AG10803 (cell line): ENCODE measurements at regions not wholly inside any gene's neighbourhood (a gene's known extent, or its start where the extent isn't known, plus 50 kb on each side); places are given as distances from the start of the nearest gene placed in this dataset.

Experiments used
- DNase-seq: peaks from one replicate; pipeline ENCODE4 v3.0.0; 2010; ENCODE audit warnings: low read depth
- H3K4me3 ChIP-seq: 2 replicates; pipeline ENCODE4 v1.5.1; 2011; ENCODE audit warnings: mild to moderate bottlenecking, low read length, control low read depth
- TF ChIP-seq, protein P1 (sequence below): conservative IDR thresholded peaks from 2 replicates; pipeline ENCODE4 v1.5.1; 2011; ENCODE audit warnings: mild to moderate bottlenecking, low read length, control low read depth, inconsistent platforms

DNA sequence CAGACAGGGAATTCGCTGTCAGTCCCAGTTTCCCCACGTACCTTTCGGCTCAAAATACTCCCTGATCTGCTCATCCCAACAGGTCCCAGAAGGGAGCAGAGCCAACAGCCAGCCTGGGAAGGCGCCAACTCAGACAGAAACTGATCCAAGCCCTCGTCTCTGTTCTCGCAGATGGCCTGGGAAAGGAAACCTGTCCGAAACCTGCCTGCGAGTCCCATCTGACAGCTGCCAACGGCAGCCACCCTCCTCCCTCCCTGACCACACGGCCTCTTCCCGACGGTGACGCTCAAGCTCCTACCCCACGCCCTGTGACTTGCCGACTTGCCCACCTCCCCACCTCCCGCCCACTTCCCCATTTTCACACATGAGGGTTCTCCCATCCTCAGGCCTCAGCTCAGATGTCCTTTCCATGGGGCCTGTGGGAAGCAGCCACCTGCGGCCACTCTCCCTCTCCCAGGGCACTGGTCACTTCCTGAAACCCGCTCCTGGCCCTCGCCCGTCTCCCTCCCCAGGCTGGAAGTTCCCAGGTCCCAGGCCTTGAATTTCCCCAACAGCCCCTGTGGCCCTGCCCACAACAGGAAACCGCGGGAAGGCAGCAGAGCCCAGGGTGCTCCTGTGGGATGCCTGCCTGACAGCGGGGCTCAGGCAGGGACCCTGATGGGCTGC is 60.9 kb upstream of the FBRSL1 start:
- DNase-seq: no peak
- no peak overlapping the region for H3K4me3 ChIP-seq

DNA sequence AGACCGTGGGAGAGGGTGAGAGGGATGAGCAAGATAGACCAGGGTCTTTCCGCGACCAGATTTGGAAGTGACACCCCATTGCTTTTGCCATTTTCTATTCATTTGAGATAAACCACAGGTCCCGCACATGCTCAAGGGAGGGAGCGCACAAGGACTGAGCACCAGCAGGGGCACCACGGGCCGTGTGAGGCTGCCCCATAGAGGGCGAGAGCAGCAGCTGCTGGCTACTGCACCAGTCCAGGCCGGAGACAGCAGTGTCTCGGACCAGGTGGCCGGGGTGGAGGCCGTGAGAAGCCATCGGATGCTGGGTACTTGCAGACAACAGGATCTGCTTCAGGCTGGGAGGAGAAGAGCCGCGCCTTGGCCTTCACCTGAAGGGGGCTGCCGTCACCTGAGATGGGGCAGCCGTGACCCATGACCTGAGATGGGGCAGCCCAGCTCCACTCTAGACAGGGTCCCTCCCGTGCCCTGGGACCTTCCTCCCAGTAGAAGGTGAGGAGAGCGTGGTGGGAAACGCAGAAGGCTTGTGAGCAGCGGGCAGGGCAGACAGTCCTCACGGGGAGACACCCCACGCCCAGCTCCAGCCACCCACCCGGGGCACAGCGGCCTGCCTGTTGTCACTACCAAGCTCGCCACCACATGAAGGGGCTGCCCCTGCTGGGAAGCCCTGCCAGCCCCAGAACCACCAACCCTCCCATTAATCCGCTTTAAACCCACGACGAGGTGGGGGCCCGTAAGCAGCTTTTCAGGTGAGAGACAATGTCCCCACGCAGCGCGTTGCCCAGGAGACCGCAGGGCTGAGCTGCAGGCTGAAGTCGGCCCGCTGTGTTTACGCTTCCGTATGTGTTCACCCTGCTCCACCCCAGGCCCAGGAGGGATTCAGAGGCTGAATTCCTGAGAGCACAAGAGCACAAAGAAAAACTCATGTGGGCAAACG is 61.7 kb upstream of the FBRSL1 start:
- H3K4me3 ChIP-seq: no peak overlapping the region
- DNase-seq: no peak
- TF ChIP-seq, protein P1, sequence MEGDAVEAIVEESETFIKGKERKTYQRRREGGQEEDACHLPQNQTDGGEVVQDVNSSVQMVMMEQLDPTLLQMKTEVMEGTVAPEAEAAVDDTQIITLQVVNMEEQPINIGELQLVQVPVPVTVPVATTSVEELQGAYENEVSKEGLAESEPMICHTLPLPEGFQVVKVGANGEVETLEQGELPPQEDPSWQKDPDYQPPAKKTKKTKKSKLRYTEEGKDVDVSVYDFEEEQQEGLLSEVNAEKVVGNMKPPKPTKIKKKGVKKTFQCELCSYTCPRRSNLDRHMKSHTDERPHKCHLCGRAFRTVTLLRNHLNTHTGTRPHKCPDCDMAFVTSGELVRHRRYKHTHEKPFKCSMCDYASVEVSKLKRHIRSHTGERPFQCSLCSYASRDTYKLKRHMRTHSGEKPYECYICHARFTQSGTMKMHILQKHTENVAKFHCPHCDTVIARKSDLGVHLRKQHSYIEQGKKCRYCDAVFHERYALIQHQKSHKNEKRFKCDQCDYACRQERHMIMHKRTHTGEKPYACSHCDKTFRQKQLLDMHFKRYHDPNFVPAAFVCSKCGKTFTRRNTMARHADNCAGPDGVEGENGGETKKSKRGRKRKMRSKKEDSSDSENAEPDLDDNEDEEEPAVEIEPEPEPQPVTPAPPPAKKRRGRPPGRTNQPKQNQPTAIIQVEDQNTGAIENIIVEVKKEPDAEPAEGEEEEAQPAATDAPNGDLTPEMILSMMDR: no peak

More for the DNA sequence above, 60.9 kb upstream of the FBRSL1 start:
- TF ChIP-seq, protein P1: no peak

DNA sequence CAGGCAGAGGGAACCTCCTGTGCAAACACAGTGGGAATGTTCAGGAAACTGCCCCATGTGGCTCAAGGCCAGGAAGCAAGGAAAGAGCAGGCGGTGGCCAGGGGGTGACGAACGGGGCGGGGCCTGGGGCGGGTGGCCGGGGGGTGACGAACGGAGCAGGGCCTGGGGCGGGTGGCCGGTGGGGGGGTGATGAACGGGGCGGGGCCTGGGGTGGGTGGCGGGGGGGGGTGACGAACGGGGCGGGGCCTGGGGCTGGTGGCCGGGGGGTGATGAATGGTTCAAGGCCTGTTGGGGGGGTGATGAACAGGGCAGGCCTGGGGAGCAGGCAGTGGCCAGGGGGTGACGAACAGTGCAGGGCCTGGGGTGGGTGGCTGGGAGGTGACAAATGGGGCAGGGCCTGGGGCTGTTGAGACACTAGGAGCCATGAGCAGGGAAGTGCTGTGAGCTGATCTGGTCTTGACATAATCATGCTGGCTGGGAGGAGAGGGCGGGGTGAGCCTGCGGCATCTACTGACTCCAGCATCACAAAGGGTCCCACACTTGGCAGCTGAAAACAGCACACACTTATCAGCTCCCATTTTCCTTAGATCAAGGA is 62.7 kb upstream of the FBRSL1 start:
- DNase-seq: no peak

DNA sequence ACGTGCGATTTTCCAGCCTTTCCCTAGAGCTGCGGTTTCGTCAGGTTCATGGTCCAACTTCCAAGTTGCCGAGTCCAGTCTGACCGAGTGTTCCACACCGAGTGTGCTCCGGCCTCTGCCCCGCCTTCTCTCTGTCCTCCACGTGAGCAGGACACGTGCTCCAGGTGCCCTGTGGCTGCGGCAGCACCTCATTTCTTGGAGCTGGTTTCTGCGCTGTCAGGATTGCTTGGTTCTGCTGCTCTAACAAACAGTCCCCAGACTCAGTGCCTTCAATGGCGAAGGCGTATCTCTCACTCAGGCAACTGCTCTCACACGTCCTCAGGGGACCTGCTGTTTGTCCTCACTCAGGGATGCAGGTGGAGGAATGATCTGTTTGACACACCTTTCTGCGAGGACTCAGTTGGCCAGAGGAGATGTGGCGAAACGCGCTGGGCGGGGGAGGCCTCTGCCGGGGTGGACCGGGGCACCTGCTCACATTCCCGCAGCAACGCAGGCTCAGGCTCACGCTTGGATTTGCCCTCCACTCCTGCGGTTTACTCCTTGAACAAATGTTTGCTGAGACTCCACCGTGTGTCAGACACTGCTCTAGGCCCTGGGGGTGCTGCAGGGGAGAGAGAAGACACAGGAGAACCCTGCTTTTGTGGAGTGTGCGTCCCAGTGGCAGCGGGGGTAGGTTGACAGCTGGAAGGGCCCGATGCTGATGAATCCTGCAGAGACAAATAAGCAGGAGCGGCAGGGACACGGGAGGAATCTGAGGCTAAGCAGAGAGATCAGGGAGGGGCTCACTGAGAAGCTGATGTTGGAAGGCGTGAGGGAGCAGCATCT is 63.4 kb upstream of the FBRSL1 start:
- TF ChIP-seq, protein P1: no peak

More for the DNA sequence above, 62.7 kb upstream of the FBRSL1 start:
- H3K4me3 ChIP-seq: no peak overlapping the region
- TF ChIP-seq, protein P1: no peak

DNA sequence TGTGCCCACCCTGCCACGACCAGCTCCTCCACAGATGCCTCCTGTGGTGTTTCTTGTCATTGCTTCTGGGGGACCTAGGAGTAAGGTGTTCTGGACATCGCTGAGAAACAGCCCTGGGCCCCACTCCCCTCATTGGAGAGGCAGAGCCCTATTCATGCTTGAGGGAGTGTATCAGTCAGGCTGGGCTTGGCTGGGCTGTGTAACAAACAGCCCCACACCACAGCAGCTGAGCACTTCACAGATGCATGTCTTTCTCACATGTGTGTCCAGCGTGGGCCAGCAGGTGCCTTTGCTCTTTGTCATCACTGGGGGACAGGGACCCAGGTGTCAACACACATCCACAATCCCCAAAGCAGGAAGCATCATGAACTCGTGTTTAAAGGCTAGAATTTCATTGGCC is 65.1 kb upstream of the FBRSL1 start:
- TF ChIP-seq, protein P1: no peak
- no peak overlapping the region for H3K4me3 ChIP-seq
- DNase-seq: no peak

More for the DNA sequence above, 63.4 kb upstream of the FBRSL1 start:
- H3K4me3 ChIP-seq: no peak overlapping the region
- no peak for DNase-seq

DNA sequence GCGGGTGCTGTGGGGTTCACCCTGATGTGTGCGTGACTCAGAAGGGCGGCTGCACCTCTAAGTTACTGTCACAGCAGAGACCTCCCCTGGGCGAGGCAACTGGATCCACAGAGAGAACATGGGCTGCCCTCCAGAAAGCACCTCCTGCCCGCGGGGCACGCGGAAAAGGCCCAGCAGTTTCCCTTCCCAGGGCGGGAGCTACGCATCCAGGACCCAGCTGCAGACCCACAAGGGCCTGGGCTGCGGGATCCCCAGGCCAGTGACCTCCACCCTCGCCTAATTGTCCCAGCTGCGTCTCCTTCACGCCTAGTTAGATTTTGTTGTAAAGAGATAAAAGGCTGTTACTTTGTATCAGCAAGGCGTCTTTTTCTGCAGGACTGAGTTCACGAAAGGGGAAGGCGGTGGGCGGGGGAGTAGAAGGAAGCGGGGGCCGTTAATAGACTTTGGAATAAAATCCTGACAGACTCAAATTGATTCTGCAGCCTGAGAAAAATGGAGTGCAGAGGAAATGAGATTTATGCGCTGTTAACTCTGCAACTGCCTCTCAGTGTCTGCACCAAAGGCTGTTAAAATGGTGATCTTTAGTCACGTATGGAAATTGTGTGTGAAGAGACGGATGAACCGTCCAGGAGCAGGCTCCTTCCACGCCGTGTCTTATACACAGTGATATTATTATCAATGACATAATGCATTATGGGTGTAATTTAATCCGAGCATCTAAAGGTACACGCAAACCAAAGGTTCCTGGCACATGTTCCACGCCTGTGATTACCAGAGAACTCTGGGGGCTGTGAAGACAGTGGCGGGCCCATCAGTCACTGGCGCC is 65.9 kb upstream of the FBRSL1 start:
- TF ChIP-seq, protein P1: no peak

More for the DNA sequence above, 65.9 kb upstream of the FBRSL1 start:
- DNase-seq: no peak
- no peak overlapping the region for H3K4me3 ChIP-seq
